GM18873 (cell line): ENCODE measurements at regions not wholly inside any gene's neighbourhood (a gene's known extent, or its start where the extent isn't known, plus 50 kb on each side); places are given as distances from the start of the nearest gene placed in this dataset.

Source experiments
- ATAC-seq: cut with Tn5 transposase; IDR thresholded peaks from one replicate; pipeline ENCODE4 v1.9.1; 2021; ENCODE audit warnings: mild to moderate bottlenecking, moderate library complexity, moderate number of reproducible peaks; ENCODE audit not compliant: unreplicated experiment, low FRiP score

DNA sequence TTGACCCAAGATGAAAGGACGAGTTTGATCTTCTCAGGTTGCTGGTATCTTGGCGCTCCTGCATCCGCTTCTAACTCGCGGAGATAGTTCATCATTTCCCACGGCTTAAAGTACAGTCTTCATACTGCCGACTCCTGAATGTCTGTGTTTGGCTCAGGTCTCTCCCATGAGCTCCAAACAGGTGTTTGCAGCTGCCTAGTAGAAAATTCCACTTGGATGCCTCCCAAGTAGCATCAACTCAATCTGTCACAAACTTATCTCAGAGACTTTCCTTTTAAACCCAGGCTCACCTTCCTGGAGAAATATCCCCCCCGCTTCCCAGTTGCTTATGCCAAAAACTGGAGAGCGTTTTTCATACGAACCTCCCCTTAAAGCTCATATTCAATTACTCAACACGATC is 986.5 kb downstream of the TBC1D22A start:
- ATAC-seq = no peak

DNA sequence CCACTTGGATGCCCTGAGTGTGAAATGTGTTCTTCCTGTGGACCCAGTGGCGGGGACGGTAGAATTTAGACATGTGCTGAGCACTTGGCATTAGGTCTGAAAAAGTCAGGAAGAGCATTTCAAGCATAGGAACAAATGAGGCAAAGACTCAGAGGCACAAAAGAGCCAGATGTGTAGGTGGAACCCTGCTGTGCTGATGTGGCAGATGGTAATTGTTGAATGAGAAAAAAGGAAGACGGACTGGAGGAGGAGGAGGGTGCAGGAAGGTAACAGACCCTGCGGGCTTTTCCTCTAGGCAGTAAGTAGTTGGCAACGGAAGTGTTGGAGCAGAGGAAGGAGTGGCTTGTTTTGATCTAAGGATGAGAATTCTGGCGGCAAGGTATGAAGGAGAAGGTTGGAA is 985.8 kb downstream of the TBC1D22A start:
- ATAC-seq = no peak

DNA sequence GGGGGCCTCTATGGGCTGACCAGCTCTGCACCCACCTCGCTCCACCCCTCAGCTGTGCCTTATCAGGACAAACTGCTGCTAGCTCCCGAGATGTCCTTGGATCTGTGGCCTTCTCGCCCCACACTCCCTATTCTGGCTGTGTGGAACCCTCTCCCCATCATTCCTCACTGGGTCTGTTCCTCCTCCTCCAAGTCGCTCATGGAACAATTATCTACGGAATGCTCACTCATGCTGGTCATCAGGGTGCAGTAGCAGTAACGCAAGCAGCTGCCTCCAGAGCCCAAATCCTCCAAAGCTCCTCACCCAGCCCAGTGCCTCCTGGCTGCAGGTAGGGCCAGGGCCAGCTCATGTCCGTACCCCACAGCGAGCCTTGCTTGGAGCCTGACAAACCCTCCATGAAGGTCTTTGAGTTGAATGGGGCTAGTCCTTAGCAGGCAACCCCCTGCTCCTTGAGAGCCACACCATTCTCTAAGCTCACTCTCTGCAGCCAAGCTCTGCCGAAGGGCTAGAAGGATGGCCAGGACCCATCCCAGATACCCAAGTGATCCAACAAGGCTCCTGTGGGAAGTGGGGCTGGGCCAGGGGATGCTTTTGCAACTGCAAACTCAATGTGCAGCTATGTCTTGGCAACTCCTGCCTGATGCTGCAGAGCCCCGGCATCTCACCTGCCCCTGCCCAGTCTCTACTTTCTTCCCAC is 977.8 kb downstream of the TBC1D22A start:
- ATAC-seq = no peak

DNA sequence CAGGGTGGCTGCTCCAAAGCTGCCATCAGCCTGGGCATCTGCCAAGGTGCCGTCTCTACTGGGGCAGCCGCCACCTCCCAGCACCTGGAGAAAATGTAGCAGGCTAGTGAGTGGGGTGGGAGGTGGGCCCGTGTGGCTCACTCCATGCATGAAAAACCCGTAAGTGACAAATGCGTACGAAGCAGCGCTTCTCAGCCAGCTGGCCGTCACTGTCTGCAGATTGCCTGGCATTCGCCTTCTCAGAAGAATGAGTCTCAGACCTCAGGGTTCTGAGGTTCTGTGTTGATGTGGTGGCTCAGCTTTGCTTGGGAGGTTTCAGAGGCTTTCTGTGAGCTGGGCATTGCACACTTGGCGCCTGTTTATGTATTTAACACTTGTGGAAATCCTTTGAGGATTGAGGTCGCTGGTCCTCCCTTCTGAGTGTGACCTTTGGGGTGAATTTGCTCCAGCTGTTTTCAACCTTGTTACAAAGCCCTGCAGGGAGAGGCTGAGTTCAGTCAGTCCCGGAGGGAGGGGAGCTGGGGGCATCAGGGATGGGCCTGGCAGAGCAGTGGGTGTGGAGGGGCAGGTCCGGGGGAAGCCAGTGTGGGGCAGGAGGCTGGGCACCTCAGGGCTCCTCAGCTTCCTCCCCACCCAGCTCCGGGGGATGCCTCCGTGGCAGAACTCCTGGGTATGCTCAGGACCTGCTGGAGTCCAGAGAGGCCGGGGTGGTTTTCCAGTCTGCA is 977.0 kb downstream of the TBC1D22A start:
- no peak for ATAC-seq

DNA sequence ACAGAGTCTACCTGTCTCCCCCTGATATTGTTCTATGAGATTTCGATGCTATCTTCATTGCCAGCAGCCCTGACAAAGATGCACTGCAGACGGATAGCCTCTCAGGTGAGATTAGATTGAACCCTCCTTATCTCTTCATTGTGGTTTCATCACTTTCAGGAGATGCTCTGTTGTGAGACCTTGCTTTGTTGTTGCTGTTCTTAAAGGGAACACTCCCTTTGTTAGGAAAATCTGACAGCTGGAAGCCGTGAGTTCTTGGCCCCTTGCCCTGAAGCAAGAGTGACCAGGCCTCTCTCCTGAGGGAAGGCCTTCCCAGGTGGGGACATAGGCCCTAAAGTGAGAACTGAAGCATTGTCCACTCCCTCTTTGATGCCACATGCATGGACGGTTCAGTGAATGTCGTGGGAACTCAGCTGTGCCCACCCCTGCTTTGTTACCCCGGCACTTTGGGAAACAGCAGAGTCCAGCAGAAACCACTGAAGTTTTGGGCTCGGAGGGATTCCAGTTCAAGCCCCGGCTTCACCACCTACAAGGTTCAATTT is 976.1 kb downstream of the TBC1D22A start:
- no peak for ATAC-seq

DNA sequence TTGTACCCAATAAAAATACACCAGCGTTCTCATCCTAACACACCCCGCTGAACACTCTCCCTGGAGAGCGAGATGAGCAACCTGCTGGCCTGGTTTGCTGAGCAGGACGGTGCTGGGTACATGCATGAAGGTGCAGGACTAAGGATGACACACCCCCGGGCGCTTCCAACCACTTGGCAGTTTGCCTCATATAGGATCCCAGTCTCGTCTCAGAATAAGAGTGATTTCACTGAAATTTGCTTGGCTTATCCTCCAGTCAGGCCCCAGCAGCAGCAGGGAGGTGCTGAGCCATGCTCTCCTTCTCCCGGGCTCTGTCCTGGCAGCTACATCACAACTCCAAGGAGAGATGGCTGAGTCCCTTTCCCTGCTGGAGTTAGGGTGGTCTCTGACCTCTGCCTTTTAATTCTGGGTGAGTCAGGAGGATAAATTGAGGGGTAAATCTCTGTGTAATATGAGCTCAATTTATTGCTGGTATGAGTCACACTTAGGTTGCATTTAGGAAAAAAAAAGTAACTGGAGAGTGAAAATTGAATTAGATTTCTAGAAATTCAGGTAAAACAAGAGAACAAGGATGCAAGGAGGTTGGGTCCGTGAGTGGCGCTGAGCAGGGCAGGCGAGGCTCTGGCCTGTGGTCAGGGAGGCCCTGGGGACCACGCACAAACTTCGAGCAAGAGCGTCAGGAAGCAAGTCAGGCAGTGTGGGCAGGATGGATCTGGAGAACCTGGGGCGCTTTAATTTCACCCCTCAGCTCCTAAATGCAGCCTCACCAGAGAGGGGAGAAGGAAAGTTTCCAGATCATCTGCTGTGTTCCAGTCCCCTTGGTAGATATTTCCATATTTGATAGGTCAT is 974.0 kb downstream of the TBC1D22A start:
- ATAC-seq = no peak

DNA sequence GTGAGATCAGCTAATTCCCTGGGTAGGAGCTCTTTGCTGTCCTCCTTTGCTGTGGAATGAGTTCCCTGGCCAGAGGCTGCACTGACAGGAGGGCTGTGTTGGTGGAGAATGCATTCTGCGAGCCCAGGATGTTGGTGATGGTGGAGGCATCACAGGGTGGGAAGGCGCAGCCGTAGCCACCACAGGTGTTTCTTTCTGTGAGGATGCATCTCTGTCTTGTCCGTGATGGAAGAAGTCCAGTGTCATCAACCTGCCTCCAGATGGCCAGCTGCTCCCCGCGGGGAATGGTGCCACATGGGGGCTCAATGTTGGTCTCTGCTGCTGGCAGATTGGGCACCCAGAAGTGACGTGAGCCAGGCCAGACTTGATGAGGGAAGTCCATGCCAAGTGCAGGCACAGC is 972.1 kb downstream of the TBC1D22A start:
- no peak for ATAC-seq

DNA sequence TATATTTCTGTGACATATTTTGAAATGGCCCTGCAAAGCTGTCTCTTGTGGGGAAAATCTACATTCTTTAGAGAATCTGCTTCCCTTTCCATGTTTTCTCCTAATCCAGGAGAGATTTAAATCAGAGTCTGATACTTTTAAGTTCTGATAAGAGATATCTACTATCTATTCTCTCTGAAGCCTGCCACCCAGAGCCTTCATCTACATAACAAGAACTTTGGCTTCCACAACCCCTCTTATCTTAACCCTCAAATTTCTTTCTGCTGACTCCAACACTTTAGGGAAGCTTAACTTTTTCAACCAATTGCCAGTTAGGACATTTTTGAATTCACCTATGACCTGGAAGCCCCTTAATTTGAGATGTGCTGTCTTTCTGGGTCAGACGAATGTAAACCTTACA is 965.2 kb downstream of the TBC1D22A start:
- no peak for ATAC-seq

DNA sequence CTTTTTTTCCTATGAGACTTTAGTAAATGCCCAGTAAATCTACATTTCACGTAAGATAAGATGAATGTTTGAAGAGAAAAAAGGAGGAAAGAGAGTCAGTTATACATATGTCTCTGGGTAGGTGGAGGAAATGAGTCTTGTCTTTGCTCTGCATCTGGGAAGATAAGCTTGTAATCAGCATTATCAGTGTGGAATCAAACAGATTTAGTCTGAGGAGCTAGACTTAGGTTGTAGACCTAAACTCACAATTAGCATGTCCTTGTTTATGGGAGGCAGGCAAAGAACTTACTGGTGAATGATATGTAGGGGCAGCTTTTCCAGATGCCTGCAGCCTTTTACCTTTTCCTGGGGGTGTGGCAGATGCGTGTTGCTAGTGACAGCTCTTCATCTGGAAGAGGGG is 962.3 kb downstream of the TBC1D22A start:
- ATAC-seq = no peak

DNA sequence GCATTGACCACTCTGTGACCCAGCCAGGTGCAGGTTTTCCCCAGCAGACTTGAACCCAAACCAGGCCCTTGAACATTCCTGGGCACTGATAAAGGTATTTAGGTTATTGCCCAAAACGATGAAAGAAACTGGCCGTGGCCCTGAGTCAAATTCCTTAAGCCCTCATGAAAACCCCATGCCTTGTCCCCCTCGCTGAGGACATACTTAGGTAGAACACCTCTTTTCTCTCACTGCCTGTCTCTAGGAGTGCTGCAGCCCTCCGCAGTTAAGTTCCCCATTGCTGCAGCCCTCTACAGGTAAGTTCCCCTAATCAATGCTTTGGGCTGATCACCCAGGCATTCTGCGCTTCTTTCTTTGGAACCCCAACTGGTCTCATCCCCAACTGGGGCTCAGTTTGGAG is 961.6 kb downstream of the TBC1D22A start:
- no peak for ATAC-seq

DNA sequence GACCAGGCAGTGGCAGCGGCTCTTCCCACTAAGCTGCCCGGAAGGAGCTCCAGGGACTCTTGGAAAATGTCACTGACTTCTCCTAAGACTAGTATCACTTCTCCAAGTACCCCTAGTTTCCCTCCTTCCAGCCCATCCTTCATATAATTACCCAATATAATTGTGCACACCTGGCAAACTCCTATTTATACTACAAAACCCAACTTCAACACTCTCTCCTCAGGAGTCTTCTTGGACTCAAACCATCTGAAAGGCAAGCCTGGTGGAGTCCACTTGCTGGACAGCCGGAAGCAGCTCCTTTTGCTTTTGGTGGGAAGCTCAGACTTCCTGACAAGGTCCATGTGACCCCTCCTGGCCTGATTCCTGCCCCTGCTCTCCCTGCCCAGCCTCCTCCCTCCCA is 955.9 kb downstream of the TBC1D22A start:
- ATAC-seq = no peak

DNA sequence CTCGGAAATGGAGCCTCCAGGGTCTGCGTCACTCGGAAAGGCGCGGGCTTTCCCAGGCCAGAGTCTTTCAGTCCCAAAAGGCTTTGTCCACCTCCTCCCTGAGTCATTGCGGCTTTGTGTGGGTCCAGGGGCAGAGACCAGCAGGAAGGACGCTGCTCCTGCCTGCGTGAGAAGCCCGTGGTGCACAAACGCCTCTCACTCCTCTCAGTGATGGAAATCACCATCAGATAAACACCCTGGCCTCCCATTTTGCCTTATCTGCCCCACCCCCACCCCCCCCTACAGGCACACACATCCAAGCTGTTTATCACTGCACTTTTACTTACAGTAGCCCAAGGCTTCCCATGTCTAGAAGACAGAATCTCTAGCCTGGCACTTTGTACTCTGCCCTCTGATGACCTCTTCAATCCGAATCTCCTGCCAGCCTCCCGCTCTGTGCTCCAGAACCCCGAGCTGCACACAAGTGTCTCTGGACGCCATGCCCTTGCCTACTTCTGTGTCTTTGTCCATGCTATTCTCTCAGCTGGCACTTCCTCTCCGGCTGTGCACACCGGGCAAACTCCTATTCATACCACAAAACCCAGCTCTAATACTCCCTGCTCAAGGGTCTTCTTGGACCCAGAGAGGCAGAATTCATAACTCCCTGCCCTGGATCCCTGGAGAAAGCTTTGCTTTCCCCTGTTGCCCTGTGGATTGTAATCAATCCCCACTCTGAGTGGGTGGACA is 954.6 kb downstream of the TBC1D22A start:
- ATAC-seq = no peak

DNA sequence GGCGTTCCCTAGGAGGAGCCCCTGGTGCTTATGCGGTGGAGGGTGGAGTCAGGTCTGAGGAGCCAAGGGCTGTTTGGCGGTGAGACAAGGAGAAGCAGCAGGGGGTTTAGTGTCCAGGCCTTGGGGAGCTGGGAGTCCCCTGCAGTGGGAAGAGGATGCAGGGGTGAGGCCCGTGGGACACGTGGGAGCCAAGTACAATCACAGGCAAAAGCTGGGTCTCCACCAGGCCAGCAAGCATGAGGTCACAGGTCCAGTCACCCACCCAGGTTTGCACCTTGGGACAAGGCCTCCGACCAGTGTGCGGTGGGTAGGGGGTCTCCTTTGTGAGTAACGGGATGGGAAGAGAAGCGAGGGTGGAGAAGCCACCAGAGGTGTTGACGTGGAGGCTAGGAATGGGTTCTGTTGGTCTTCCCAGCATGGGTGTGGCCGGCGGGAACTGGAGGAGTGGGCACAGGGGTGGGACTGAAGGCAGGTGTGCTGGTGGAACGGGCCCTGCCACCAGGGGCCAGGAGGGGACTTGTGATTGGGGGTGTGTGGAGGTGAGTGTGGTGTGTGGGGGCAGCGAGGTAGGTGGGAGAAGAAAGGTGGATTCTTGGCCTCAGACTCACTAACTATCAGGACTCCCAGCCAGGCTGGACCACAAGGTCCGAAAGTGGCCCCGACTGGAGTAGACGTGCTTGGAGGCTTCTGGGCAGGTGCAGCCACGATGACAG is 953.6 kb downstream of the TBC1D22A start:
- ATAC-seq = no peak

DNA sequence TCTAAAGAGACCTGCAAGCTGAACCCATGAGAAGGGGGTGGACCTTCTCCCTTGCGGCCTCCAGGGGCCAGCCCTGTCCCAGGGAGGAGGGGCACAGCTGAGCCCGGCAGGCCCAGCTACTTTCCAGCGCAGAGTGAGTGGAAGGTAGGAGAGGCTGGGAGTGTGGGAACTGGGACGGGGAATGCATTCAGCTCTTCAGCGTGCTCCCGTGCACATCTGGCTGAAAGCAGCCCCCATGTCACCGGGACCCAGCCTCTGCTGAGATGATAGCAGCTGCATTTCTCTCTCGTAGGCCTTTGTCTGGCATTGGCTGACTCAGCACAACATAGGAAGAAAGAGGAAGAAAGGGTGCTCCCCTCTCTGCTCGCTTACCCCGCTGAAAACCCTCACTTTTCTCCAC is 951.5 kb downstream of the TBC1D22A start:
- ATAC-seq = no peak

DNA sequence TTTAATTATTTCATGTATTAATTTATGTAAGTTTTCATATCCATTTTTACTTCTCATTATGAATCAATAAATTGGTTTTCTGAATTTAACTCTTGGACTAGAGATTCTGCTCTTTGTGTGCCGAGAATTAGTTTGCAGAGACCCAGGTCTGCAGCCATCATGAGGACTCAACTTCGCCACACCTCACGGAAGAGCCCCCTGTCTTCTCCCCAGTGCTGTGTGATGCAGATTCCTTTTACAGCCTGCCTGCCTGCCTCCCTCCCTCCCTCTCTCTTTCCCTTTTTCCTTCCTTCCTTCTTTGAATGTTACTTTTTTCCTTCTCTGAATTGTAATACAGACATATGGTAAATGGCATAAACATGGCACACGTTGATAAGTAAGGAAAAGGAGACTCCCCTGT is 947.7 kb downstream of the TBC1D22A start:
- ATAC-seq = no peak

DNA sequence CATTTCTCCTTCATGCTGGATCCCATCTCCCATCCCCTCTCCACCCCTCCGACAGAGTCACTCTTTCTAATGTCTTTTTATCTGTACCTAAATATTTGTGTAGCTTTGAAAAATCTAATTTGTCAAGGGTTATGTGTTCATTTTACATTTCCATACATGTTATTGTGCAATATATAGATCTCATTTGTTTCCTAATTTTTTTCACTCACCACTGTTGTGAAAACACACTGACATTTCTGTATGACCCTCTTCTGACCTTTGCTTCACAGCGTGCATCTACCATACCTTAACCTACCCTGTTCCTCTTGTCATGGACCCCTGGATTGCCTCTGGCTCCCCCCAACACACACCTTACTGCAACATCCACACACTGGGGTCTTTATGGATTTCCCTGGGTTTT is 942.9 kb downstream of the TBC1D22A start:
- no peak for ATAC-seq

DNA sequence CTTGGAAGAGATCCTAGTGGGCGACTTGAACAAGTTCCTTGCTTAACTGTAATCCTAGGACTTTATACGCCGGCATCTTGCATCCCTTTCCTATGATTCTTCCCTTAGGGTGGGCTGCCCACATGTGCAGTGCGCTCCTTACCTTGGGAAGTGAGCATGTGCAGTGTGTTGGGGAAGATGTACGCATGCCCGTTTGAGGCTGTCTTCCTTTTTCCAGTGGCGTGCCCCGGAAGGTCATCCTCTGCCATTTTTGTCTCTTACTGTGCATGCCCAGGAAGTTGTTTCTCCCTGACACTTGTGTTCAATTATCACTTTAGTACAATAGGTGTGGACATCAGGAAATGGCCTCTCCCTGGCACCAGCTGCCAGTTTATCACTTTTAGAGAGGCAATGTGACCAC is 936.5 kb downstream of the TBC1D22A start:
- no peak for ATAC-seq

DNA sequence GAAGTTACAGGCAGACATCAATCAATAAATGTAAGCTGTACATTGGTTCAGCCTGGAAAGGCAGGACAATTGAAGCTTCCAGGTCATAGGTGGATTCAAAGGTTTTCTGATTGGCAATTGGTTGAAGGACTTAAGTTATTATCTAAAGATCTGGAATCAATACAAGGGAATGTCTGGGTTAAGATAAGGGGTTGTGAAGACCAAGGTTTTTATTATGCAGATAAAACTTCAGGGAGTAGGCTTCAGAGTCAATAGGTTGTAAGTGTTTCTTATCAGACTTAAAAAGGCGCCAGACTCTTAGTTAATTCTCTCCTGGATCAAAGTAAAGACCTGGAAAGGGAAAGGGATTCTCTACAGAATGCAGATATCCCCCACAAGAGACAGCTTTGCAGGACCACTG is 935.4 kb downstream of the TBC1D22A start:
- no peak for ATAC-seq

DNA sequence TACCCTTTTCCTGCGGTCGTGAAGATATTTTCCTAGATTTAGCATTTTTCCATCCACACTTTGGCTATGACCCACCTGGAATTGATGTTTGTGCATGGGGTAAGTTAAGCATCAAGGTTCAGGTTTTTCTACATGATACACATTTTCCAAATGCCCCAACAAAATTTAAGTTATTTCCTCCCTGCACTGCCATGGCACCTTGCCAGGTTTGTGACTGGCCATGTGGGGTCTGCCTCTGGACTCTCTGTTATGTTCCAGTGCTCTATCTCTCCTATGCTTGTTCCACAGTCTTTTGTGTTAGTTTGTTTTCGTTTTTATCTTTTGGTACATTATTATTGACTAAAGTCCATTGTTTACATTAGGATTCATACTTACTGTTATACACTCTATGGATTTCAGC is 934.3 kb downstream of the TBC1D22A start:
- no peak for ATAC-seq

DNA sequence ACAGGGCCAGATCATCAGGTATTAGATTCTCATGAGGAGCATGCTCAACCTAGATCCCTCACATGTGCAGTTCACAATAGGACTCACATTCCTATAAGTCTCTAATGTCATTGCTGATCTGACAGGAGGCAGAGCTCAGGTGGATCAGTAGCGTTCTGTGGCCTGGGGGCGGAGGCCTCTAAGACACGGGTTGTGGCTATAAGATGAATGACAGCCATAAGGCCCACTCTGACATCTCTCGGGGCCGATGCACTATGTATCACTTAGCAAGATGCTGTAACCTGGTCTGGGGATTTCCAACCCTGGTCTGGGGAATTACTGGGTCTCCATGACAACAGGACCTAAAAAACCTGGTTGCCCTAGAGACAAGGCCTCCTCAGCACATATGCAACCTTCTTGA is 932.7 kb downstream of the TBC1D22A start:
- no peak for ATAC-seq
